GM23338 (cell line): ENCODE measurements at regions not wholly inside any gene's neighbourhood (a gene's known extent, or its start where the extent isn't known, plus 50 kb on each side); places are given as distances from the start of the nearest gene placed in this dataset.

Source experiments
- ATAC-seq: fragments of 200-7000 bp; cut with Tn5 transposase; 3 replicates; pipeline ENCODE4 v1.9.1; 2020
- DNase-seq: peaks from one replicate; pipeline ENCODE4 v3.0.0-alpha.2; 2015; ENCODE audit warnings: low spot score
- H2AFZ ChIP-seq: fragments of 200-600 bp; sonication (generic); 2 replicates; pipeline ENCODE4 v1.8.0; 2016; ENCODE audit warnings: antibody characterized with exemption, mild to moderate bottlenecking, moderate library complexity
- H3F3A ChIP-seq: fragments of 200-600 bp; sonication (generic); replicated peaks from 2 replicates; pipeline ENCODE4 v1.8.0; 2017; ENCODE audit warnings: antibody characterized with exemption, mixed run types, low read depth
- H3K27ac ChIP-seq: fragments of 200-600 bp; sonication (generic); 2 replicates; pipeline ENCODE4 v1.6.1; 2016; ENCODE audit warnings: low read depth
- H3K27me3 ChIP-seq: fragments of 200-600 bp; sonication (generic); 2 replicates; pipeline ENCODE4 v1.8.0; 2016; ENCODE audit warnings: mild to moderate bottlenecking, mixed run types, moderate library complexity; ENCODE audit not compliant: insufficient read depth
- H3K36me3 ChIP-seq: fragments of 200-600 bp; sonication (generic); 2 replicates; pipeline ENCODE4 v1.8.0; 2016; ENCODE audit warnings: mild to moderate bottlenecking; ENCODE audit not compliant: insufficient read depth
- H3K4me1 ChIP-seq: fragments of 200-600 bp; sonication (generic); 2 replicates; pipeline ENCODE4 v1.8.0; 2016; ENCODE audit warnings: mild to moderate bottlenecking, moderate library complexity; ENCODE audit not compliant: insufficient read depth
- H3K4me2 ChIP-seq: fragments of 200-600 bp; sonication (generic); 2 replicates; pipeline ENCODE4 v1.7.1; 2017; ENCODE audit warnings: mixed run types
- H3K4me3 ChIP-seq: fragments of 200-600 bp; sonication (generic); 2 replicates; pipeline ENCODE4 v1.6.1; 2016; ENCODE audit warnings: mixed run types
- H3K79me2 ChIP-seq: fragments of 200-600 bp; sonication (generic); replicated peaks from 2 replicates; pipeline ENCODE4 v1.8.0; 2017; ENCODE audit warnings: mild to moderate bottlenecking; ENCODE audit not compliant: insufficient read depth
- H3K9me2 ChIP-seq: fragments of 200-600 bp; sonication (generic); 2 replicates; pipeline ENCODE4 v1.8.0; 2017; ENCODE audit not compliant: insufficient read depth
- H4K20me1 ChIP-seq: fragments of 200-600 bp; sonication (generic); replicated peaks from 2 replicates; pipeline ENCODE4 v1.8.0; 2017; ENCODE audit warnings: mild to moderate bottlenecking; ENCODE audit not compliant: insufficient read depth
- H3K27ac Mint-ChIP-seq: 2 replicates; pipeline ENCODE4 v1.8.0; 2020; ENCODE audit warnings: inconsistent platforms, mild to moderate bottlenecking, moderate library complexity, mixed read lengths
- H3K27me3 Mint-ChIP-seq: 3 replicates; pipeline ENCODE4 v1.8.0; 2022; ENCODE audit warnings: low read depth, mild to moderate bottlenecking, moderate library complexity, mixed read lengths, inconsistent platforms; ENCODE audit not compliant: insufficient read depth, poor library complexity
- H3K36me3 Mint-ChIP-seq: 3 replicates; pipeline ENCODE4 v1.8.0; 2021; ENCODE audit warnings: low read depth, mild to moderate bottlenecking, inconsistent platforms, moderate library complexity, mixed read lengths
- H3K4me1 Mint-ChIP-seq: 3 replicates; pipeline ENCODE4 v1.8.0; 2020; ENCODE audit warnings: mild to moderate bottlenecking, inconsistent platforms, mixed read lengths
- H3K4me3 Mint-ChIP-seq: 3 replicates; pipeline ENCODE4 v1.8.0; 2021; ENCODE audit warnings: moderate library complexity, mild to moderate bottlenecking, inconsistent platforms, mixed read lengths
- H3K9me3 Mint-ChIP-seq: 3 replicates; pipeline ENCODE4 v1.8.0; 2020; ENCODE audit warnings: moderate library complexity, mild to moderate bottlenecking, inconsistent platforms, mixed read lengths
- CREB1 ChIP-seq: fragments of 250-450 bp; sonication (Bioruptor Pico); IDR thresholded peaks from 2 replicates; pipeline ENCODE4 v1.5.0; 2020; ENCODE audit warnings: low read depth, mild to moderate bottlenecking, moderate library complexity
- POLR2AphosphoS5 ChIP-seq: IDR thresholded peaks from 2 replicates; pipeline ENCODE4 v1.6.1; 2016; ENCODE audit warnings: antibody characterized with exemption, low read depth
- ZNF114 ChIP-seq: fragments of 250-450 bp; sonication (Bioruptor Pico); IDR thresholded peaks from 2 replicates; pipeline ENCODE4 v1.5.0; 2020; ENCODE audit warnings: mild to moderate bottlenecking, moderate library complexity
- ZNF331 ChIP-seq: fragments of 250-450 bp; sonication (Bioruptor Pico); IDR thresholded peaks from 2 replicates; pipeline ENCODE4 v1.5.0; 2020; ENCODE audit warnings: low read depth, mild to moderate bottlenecking, moderate library complexity
- TF ChIP-seq, protein P1 (sequence below): fragments of 250-450 bp; sonication (Bioruptor Pico); IDR thresholded peaks from 2 replicates; pipeline ENCODE4 v1.5.0; 2020; ENCODE audit warnings: mild to moderate bottlenecking, moderate library complexity
- TF ChIP-seq, protein P2 (sequence below): IDR thresholded peaks from 2 replicates; pipeline ENCODE4 v1.6.1; 2016; ENCODE audit warnings: antibody characterized with exemption
- TF ChIP-seq, protein P3 (sequence below), 2 experiments: fragments of 200-600 bp in 1 of 2; sonication (generic) in 1 of 2; conservative IDR thresholded peaks; 2 replicates each; pipeline versions ENCODE4 v1.5.1 to v1.6.1; 2016 to 2017; ENCODE audit warnings: antibody characterized with exemption in 2 of 2, low read depth in 2 of 2, mild to moderate bottlenecking in 2 of 2, moderate library complexity in 1 of 2

DNA sequence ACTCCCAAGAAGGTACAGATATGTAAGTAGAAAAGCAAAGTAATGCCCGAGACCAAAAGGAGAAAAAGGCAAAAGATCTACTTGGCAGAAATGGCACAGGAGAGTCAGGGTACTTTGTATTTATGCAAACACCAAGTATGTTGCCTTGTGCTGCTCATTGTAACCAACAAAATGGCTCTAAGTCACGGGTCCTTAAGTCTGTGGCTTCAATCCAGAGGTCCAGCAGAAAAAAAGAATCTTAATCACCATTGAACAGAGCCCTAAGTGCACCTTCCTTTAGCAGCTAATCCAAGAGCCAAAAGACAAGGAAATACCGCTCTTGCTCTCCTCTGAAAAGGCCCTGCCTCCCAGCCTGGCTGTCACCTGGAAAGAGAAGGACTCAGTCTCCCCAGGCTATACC is 324.9 kb upstream of the PPARGC1A start (continued):
- TF ChIP-seq, protein P1, sequence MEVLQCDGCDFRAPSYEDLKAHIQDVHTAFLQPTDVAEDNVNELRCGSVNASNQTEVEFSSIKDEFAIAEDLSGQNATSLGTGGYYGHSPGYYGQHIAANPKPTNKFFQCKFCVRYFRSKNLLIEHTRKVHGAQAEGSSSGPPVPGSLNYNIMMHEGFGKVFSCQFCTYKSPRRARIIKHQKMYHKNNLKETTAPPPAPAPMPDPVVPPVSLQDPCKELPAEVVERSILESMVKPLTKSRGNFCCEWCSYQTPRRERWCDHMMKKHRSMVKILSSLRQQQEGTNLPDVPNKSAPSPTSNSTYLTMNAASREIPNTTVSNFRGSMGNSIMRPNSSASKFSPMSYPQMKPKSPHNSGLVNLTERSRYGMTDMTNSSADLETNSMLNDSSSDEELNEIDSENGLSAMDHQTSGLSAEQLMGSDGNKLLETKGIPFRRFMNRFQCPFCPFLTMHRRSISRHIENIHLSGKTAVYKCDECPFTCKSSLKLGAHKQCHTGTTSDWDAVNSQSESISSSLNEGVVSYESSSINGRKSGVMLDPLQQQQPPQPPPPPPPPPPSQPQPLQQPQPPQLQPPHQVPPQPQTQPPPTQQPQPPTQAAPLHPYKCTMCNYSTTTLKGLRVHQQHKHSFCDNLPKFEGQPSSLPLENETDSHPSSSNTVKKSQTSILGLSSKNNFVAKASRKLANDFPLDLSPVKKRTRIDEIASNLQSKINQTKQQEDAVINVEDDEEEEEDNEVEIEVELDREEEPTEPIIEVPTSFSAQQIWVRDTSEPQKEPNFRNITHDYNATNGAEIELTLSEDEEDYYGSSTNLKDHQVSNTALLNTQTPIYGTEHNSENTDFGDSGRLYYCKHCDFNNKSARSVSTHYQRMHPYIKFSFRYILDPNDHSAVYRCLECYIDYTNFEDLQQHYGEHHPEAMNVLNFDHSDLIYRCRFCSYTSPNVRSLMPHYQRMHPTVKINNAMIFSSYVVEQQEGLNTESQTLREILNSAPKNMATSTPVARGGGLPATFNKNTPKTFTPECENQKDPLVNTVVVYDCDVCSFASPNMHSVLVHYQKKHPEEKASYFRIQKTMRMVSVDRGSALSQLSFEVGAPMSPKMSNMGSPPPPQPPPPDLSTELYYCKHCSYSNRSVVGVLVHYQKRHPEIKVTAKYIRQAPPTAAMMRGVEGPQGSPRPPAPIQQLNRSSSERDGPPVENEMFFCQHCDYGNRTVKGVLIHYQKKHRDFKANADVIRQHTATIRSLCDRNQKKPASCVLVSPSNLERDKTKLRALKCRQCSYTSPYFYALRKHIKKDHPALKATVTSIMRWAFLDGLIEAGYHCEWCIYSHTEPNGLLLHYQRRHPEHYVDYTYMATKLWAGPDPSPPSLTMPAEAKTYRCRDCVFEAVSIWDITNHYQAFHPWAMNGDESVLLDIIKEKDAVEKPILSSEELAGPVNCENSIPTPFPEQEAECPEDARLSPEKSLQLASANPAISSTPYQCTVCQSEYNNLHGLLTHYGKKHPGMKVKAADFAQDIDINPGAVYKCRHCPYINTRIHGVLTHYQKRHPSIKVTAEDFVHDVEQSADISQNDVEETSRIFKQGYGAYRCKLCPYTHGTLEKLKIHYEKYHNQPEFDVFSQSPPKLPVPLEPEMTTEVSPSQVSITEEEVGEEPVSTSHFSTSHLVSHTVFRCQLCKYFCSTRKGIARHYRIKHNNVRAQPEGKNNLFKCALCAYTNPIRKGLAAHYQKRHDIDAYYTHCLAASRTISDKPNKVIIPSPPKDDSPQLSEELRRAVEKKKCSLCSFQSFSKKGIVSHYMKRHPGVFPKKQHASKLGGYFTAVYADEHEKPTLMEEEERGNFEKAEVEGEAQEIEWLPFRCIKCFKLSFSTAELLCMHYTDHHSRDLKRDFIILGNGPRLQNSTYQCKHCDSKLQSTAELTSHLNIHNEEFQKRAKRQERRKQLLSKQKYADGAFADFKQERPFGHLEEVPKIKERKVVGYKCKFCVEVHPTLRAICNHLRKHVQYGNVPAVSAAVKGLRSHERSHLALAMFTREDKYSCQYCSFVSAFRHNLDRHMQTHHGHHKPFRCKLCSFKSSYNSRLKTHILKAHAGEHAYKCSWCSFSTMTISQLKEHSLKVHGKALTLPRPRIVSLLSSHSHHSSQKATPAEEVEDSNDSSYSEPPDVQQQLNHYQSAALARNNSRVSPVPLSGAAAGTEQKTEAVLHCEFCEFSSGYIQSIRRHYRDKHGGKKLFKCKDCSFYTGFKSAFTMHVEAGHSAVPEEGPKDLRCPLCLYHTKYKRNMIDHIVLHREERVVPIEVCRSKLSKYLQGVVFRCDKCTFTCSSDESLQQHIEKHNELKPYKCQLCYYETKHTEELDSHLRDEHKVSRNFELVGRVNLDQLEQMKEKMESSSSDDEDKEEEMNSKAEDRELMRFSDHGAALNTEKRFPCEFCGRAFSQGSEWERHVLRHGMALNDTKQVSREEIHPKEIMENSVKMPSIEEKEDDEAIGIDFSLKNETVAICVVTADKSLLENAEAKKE (CRISPR knock-in tag), result no peak
- TF ChIP-seq, protein P2, sequence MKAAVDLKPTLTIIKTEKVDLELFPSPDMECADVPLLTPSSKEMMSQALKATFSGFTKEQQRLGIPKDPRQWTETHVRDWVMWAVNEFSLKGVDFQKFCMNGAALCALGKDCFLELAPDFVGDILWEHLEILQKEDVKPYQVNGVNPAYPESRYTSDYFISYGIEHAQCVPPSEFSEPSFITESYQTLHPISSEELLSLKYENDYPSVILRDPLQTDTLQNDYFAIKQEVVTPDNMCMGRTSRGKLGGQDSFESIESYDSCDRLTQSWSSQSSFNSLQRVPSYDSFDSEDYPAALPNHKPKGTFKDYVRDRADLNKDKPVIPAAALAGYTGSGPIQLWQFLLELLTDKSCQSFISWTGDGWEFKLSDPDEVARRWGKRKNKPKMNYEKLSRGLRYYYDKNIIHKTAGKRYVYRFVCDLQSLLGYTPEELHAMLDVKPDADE, result no peak
- TF ChIP-seq, protein P3, sequence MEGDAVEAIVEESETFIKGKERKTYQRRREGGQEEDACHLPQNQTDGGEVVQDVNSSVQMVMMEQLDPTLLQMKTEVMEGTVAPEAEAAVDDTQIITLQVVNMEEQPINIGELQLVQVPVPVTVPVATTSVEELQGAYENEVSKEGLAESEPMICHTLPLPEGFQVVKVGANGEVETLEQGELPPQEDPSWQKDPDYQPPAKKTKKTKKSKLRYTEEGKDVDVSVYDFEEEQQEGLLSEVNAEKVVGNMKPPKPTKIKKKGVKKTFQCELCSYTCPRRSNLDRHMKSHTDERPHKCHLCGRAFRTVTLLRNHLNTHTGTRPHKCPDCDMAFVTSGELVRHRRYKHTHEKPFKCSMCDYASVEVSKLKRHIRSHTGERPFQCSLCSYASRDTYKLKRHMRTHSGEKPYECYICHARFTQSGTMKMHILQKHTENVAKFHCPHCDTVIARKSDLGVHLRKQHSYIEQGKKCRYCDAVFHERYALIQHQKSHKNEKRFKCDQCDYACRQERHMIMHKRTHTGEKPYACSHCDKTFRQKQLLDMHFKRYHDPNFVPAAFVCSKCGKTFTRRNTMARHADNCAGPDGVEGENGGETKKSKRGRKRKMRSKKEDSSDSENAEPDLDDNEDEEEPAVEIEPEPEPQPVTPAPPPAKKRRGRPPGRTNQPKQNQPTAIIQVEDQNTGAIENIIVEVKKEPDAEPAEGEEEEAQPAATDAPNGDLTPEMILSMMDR (conservative IDR thresholded peaks at IDR 0.05; ENCODE audit: low read depth in 2 of 2), result no peak
- no peak for TF ChIP-seq ZNF114
- TF ChIP-seq POLR2AphosphoS5, result no peak
- TF ChIP-seq CREB1 (CRISPR knock-in tag), result no peak
- no peak for TF ChIP-seq ZNF331 (CRISPR knock-in tag)

DNA sequence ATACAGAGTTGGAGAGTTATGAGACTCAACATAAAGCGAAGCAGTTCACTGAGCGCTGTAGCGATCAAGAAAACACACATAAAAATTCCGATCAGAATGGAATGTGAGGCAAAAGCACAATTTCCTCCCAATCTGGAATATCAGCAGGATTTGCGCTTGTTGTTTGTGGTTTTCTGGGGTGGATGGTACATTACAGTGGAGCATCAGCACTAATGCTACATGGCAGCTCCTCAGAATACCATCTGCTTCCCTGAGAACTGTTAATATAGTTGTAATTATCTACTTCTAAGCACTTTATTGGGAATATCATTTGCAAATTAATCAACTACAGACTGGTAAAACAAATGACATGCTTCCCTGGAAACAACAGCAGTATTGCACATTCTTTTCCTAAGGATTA is 324.1 kb upstream of the PPARGC1A start:
- Histone ChIP-seq H3K27me3 (no peaks in the 10 kb centered on the region), H3K79me2 (no peaks in the 10 kb centered on the region), H3K4me1 (no peaks in the 10 kb centered on the region), H3F3A (no peaks in the 10 kb centered on the region), H3K27ac (no peak overlapping the region), H3K4me3 (no peak overlapping the region), H3K36me3 (no peaks in the 10 kb centered on the region), H4K20me1 (no peaks in the 10 kb centered on the region), H2AFZ (no peak overlapping the region), H3K9me2 (peaks cover 6% of the 10 kb centered on the region; the same call in 1 of the 2 replicates), H3K4me2 (no peak overlapping the region)
- Mint-ChIP-seq H3K27ac (no peak overlapping the region), H3K27me3 (no peaks in the 10 kb centered on the region), H3K36me3 (no peaks in the 10 kb centered on the region), H3K9me3 (no peaks in the 10 kb centered on the region), H3K4me3 (no peak overlapping the region), H3K4me1 (peaks cover 3% of the 10 kb centered on the region; the same call in 1 of the 3 replicates)
- DNase-seq (no peak), ATAC-seq (no peak)
- TF ChIP-seq, protein P1 (CRISPR knock-in tag), result no peak
